ENCODE measurements at regions not wholly inside any gene's neighbourhood (a gene's known extent, or its start where the extent isn't known, plus 50 kb on each side); places are given as distances from the start of the nearest gene placed in this dataset.

GRCh38 chr14:101476916-101477553 is 84.3 kb upstream of the DIO3 start:
- H3K4me3 ChIP-seq (ENCODE audit: low read depth in 1 of 2, low read length in 2 of 2): no peak overlapping the region

DNA sequence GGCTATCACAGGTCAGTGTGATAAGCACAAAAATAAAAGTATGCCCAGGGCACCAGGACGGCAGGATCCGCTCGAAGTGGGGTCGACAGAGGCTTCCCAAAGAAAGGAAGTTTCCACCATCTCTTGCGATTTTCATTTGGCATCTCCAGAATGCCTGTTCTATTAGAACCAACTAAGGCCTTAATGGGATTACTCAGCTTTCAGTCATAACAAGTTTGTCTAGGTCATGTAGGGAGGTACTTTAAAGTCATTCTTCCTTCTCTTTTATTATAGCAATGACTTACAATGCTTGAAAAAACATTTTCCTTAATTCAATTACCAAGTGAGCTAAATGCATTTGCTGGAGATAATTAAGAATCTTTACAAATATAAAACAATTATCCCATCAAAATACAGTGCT is 83.6 kb upstream of the DIO3 start:
- H3K4me2 ChIP-seq (ENCODE audit: insufficient read depth, low read length): no peak overlapping the region
- H3K4me3 ChIP-seq (ENCODE audit: low read depth in 1 of 2, low read length in 2 of 2): no peak overlapping the region
- H3K9ac ChIP-seq (ENCODE audit: low read depth, low read length): no peak overlapping the region
- no peaks in the 10 kb centered on the region for H3K36me3 ChIP-seq (ENCODE audit: insufficient read depth, low read length)
- H4K20me1 ChIP-seq (ENCODE audit: insufficient read depth, low read length): peaks cover 3% of the 10 kb centered on the region; the same call in 1 of the 2 replicates
- no peaks in the 10 kb centered on the region for H3K4me1 ChIP-seq (ENCODE audit: insufficient read depth, low read length)
- no peaks in the 10 kb centered on the region for H3K79me2 ChIP-seq (ENCODE audit: insufficient read depth, low read length)
- TF ChIP-seq, protein P1, sequence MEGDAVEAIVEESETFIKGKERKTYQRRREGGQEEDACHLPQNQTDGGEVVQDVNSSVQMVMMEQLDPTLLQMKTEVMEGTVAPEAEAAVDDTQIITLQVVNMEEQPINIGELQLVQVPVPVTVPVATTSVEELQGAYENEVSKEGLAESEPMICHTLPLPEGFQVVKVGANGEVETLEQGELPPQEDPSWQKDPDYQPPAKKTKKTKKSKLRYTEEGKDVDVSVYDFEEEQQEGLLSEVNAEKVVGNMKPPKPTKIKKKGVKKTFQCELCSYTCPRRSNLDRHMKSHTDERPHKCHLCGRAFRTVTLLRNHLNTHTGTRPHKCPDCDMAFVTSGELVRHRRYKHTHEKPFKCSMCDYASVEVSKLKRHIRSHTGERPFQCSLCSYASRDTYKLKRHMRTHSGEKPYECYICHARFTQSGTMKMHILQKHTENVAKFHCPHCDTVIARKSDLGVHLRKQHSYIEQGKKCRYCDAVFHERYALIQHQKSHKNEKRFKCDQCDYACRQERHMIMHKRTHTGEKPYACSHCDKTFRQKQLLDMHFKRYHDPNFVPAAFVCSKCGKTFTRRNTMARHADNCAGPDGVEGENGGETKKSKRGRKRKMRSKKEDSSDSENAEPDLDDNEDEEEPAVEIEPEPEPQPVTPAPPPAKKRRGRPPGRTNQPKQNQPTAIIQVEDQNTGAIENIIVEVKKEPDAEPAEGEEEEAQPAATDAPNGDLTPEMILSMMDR (IDR thresholded peaks at IDR 0.05; ENCODE audit: borderline replicate concordance, extremely low read depth, low read length, poor library complexity, severe bottlenecking): no peak
- no peak for TF ChIP-seq EZH2 (IDR thresholded peaks at IDR 0.05; ENCODE audit: borderline replicate concordance, low read depth, low read length, severe bottlenecking)
- no peaks in the 10 kb centered on the region for H3K9me3 ChIP-seq (ENCODE audit: insufficient read depth, low read length, severe bottlenecking)
- H2AFZ ChIP-seq (ENCODE audit: low read depth, low read length): no peak overlapping the region
- H3K27me3 ChIP-seq (ENCODE audit: insufficient read depth, low read length, poor library complexity): no peaks in the 10 kb centered on the region
- no peak for DNase-seq
- no peak overlapping the region for H3K27ac ChIP-seq (ENCODE audit: low read length)
- ATAC-seq (ENCODE audit: insufficient read depth, low read depth): no peak

More at GRCh38 chr14:101476916-101477553, 84.3 kb upstream of the DIO3 start:
- DNase-seq (peak; percentile 10), ATAC-seq (ENCODE audit: insufficient read depth, low read depth) (no peak)
- Histone ChIP-seq H3K79me2 (ENCODE audit: insufficient read depth, low read length) (no peaks in the 10 kb centered on the region), H3K9me3 (ENCODE audit: insufficient read depth, low read length, severe bottlenecking) (no peaks in the 10 kb centered on the region), H2AFZ (ENCODE audit: low read depth, low read length) (no peak overlapping the region), H3K4me1 (ENCODE audit: insufficient read depth, low read length) (no peaks in the 10 kb centered on the region), H3K27ac (ENCODE audit: low read length) (no peak overlapping the region), H3K9ac (ENCODE audit: low read depth, low read length) (no peak overlapping the region), H3K36me3 (ENCODE audit: insufficient read depth, low read length) (no peaks in the 10 kb centered on the region), H3K4me2 (ENCODE audit: insufficient read depth, low read length) (no peak overlapping the region), H4K20me1 (ENCODE audit: insufficient read depth, low read length) (peaks cover 3% of the 10 kb centered on the region; the same call in 1 of the 2 replicates), H3K27me3 (ENCODE audit: insufficient read depth, low read length, poor library complexity) (no peaks in the 10 kb centered on the region)
- TF ChIP-seq, protein P1 (IDR thresholded peaks at IDR 0.05; ENCODE audit: borderline replicate concordance, extremely low read depth, low read length, poor library complexity, severe bottlenecking): no peak
- TF ChIP-seq EZH2 (IDR thresholded peaks at IDR 0.05; ENCODE audit: borderline replicate concordance, low read depth, low read length, severe bottlenecking): no peak

GRCh38 chr14:101478096-101478495 is 83.2 kb upstream of the DIO3 start:
- no peak for DNase-seq
- Histone ChIP-seq H3K4me2 (ENCODE audit: insufficient read depth, low read length) (no peak overlapping the region), H3K4me3 (ENCODE audit: low read depth in 1 of 2, low read length in 2 of 2) (no peak overlapping the region), H3K27me3 (ENCODE audit: insufficient read depth, low read length, poor library complexity) (no peaks in the 10 kb centered on the region), H3K9me3 (ENCODE audit: insufficient read depth, low read length, severe bottlenecking) (no peaks in the 10 kb centered on the region), H4K20me1 (ENCODE audit: insufficient read depth, low read length) (peaks cover 3% of the 10 kb centered on the region; the same call in 1 of the 2 replicates), H3K4me1 (ENCODE audit: insufficient read depth, low read length) (no peaks in the 10 kb centered on the region), H3K27ac (ENCODE audit: low read length) (no peak overlapping the region), H3K36me3 (ENCODE audit: insufficient read depth, low read length) (no peaks in the 10 kb centered on the region), H3K79me2 (ENCODE audit: insufficient read depth, low read length) (no peaks in the 10 kb centered on the region), H2AFZ (ENCODE audit: low read depth, low read length) (no peak overlapping the region), H3K9ac (ENCODE audit: low read depth, low read length) (no peak overlapping the region)
- no peak for ATAC-seq (ENCODE audit: insufficient read depth, low read depth)
- TF ChIP-seq, protein P1 (IDR thresholded peaks at IDR 0.05; ENCODE audit: borderline replicate concordance, extremely low read depth, low read length, poor library complexity, severe bottlenecking): no peak
- no peak for TF ChIP-seq EZH2 (IDR thresholded peaks at IDR 0.05; ENCODE audit: borderline replicate concordance, low read depth, low read length, severe bottlenecking)
